ENCODE measurements at regions not wholly inside any gene's neighbourhood (a gene's known extent, or its start where the extent isn't known, plus 50 kb on each side); places are given as distances from the start of the nearest gene placed in this dataset.

DNA sequence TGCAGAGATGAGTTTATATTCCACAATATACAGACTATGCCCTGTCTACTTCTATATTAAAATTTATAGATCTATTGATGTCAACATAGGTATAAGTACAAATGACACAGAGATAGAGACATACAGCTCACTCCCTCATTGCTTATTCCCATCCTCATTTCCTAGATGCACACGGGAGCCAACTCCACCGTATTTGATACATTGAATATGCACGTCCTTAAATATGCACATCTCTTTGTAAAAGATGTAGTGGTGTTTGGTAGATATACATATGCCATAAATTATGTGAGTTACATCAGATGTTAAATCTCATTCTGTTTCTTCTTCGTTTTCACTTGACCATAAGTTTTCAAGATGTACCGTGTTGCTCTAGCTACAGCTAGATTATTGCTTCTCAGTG is 179.2 kb upstream of the RAB6C start:
- TF ChIP-seq EZH2 (optimal IDR thresholded peaks at IDR 0.05; ENCODE audit: low read depth, low read length) (no peak), CTCF (IDR thresholded peaks at IDR 0.05; ENCODE audit: low read length) (no peak)
